ENCODE measurements at regions not wholly inside any gene's neighbourhood (a gene's known extent, or its start where the extent isn't known, plus 50 kb on each side); places are given as distances from the start of the nearest gene placed in this dataset.

- DNase-seq (ENCODE audit: low spot score) (no peak), ATAC-seq (ENCODE audit: low read depth) (no peak)
- no peaks in the 10 kb centered on the region for H3K9me3 ChIP-seq (ENCODE audit: severe bottlenecking)
- H3K4me3 ChIP-seq (ENCODE audit: severe bottlenecking), result no peak overlapping the region
- no peaks in the 10 kb centered on the region for H3K4me1 ChIP-seq (ENCODE audit: insufficient read depth, poor library complexity, severe bottlenecking)
- no peaks in the 10 kb centered on the region for H3K27me3 ChIP-seq (ENCODE audit: insufficient read depth, poor library complexity, severe bottlenecking)
- H3K27ac ChIP-seq (ENCODE audit: poor library complexity, severe bottlenecking), result no peak overlapping the region
- H3K36me3 ChIP-seq (ENCODE audit: low read depth), result no peaks in the 10 kb centered on the region
- no peak for TF ChIP-seq CTCF (IDR thresholded peaks at IDR 0.05; ENCODE audit: poor library complexity, severe bottlenecking)
Observed at GRCh38 chr21:25391777-25392176, 215.5 kb downstream of the MRPL39 start.

- Histone ChIP-seq H3K9me3 (ENCODE audit: severe bottlenecking) (no peaks in the 10 kb centered on the region), H3K36me3 (ENCODE audit: low read depth) (no peaks in the 10 kb centered on the region), H3K27me3 (ENCODE audit: insufficient read depth, poor library complexity, severe bottlenecking) (no peaks in the 10 kb centered on the region), H3K4me1 (ENCODE audit: insufficient read depth, poor library complexity, severe bottlenecking) (no peaks in the 10 kb centered on the region), H3K27ac (ENCODE audit: poor library complexity, severe bottlenecking) (no peak overlapping the region), H3K4me3 (ENCODE audit: severe bottlenecking) (no peak overlapping the region)
- DNase-seq (ENCODE audit: low spot score), result no peak
- ATAC-seq (ENCODE audit: low read depth), result no peak
- no peak for TF ChIP-seq CTCF (IDR thresholded peaks at IDR 0.05; ENCODE audit: poor library complexity, severe bottlenecking)
Observed at GRCh38 chr21:25390701-25391100, 216.6 kb downstream of the MRPL39 start.

- ATAC-seq (ENCODE audit: low read depth), result no peak
- TF ChIP-seq CTCF (IDR thresholded peaks at IDR 0.05; ENCODE audit: poor library complexity, severe bottlenecking), result no peak
- Histone ChIP-seq H3K4me3 (ENCODE audit: severe bottlenecking) (no peak overlapping the region), H3K4me1 (ENCODE audit: insufficient read depth, poor library complexity, severe bottlenecking) (no peaks in the 10 kb centered on the region), H3K27me3 (ENCODE audit: insufficient read depth, poor library complexity, severe bottlenecking) (no peaks in the 10 kb centered on the region), H3K9me3 (ENCODE audit: severe bottlenecking) (no peaks in the 10 kb centered on the region), H3K36me3 (ENCODE audit: low read depth) (no peaks in the 10 kb centered on the region), H3K27ac (ENCODE audit: poor library complexity, severe bottlenecking) (no peak overlapping the region)
- DNase-seq (ENCODE audit: low spot score), result no peak
Observed at GRCh38 chr21:25387665-25388064, 219.6 kb downstream of the MRPL39 start.

- no peaks in the 10 kb centered on the region for H3K36me3 ChIP-seq (ENCODE audit: low read depth)
- no peak for DNase-seq (ENCODE audit: low spot score)
- no peak overlapping the region for H3K4me3 ChIP-seq (ENCODE audit: severe bottlenecking)
- no peaks in the 10 kb centered on the region for H3K27me3 ChIP-seq (ENCODE audit: insufficient read depth, poor library complexity, severe bottlenecking)
- H3K9me3 ChIP-seq (ENCODE audit: severe bottlenecking), result no peaks in the 10 kb centered on the region
- H3K27ac ChIP-seq (ENCODE audit: poor library complexity, severe bottlenecking), result no peak overlapping the region
- no peaks in the 10 kb centered on the region for H3K4me1 ChIP-seq (ENCODE audit: insufficient read depth, poor library complexity, severe bottlenecking)
- ATAC-seq (ENCODE audit: low read depth), result peak; percentile 81
- TF ChIP-seq CTCF (IDR thresholded peaks at IDR 0.05; ENCODE audit: poor library complexity, severe bottlenecking), result peak; percentile 92
Observed at GRCh38 chr21:25385911-25386474, 221.3 kb downstream of the MRPL39 start.

- TF ChIP-seq CTCF (IDR thresholded peaks at IDR 0.05; ENCODE audit: poor library complexity, severe bottlenecking), result no peak
- no peak for ATAC-seq (ENCODE audit: low read depth)
- H3K9me3 ChIP-seq (ENCODE audit: severe bottlenecking), result no peaks in the 10 kb centered on the region
- no peaks in the 10 kb centered on the region for H3K27me3 ChIP-seq (ENCODE audit: insufficient read depth, poor library complexity, severe bottlenecking)
- DNase-seq (ENCODE audit: low spot score), result no peak
- no peaks in the 10 kb centered on the region for H3K36me3 ChIP-seq (ENCODE audit: low read depth)
- H3K27ac ChIP-seq (ENCODE audit: poor library complexity, severe bottlenecking), result no peak overlapping the region
- H3K4me1 ChIP-seq (ENCODE audit: insufficient read depth, poor library complexity, severe bottlenecking), result no peaks in the 10 kb centered on the region
- H3K4me3 ChIP-seq (ENCODE audit: severe bottlenecking), result no peak overlapping the region
Observed at GRCh38 chr21:25385341-25385740, 221.9 kb downstream of the MRPL39 start.

Data from RWPE2 (cell line).